NCI-H1092 treated with DMSO at 0.1 percent for 48 hours (cell line): ENCODE measurements at regions not wholly inside any gene's neighbourhood (a gene's known extent, or its start where the extent isn't known, plus 50 kb on each side); places are given as distances from the start of the nearest gene placed in this dataset.

Experiments
- DNase-seq: peaks from one replicate; lab custom pipeline; 2025; lab: John Stamatoyannopoulos, UW

DNA sequence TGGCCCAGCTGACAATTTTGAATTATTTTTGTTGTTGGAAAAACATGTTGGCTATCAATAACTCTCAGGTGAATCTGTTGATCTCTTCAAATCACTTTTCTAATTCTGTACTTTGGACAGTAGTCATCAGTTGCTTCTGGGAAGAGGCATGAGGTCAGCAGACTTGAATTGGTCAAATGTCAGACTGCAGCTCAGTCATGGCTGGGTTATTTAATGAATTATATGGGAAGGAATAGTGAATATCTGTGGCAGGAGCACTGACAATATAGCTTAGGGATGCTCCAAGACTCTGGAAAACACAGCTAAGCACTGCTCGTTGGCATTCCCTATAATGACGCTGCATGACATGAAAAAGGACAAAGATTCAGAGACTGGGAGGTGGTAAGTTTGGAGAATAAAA is 98.8 kb upstream of the GAP43 start:
- DNase-seq, result no peak

DNA sequence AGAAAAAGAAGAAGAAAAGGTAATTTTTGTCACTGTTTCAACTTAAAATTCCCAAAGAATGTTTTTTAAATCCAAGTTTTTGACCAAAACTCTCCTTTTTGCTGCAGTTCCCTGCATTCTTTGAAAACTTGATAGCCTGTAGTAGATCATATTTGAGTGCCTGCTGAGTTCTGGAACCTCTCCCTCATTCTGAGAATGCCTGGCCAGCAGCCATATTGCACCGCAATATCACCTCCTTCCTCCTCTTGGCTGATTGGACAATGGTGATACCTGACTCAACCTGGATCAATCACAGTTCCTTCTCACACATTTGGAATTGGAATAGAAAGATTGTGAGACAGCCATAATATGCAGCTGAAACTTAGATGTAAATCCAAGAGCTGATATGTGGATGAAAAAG is 97.6 kb upstream of the GAP43 start:
- DNase-seq, result no peak

DNA sequence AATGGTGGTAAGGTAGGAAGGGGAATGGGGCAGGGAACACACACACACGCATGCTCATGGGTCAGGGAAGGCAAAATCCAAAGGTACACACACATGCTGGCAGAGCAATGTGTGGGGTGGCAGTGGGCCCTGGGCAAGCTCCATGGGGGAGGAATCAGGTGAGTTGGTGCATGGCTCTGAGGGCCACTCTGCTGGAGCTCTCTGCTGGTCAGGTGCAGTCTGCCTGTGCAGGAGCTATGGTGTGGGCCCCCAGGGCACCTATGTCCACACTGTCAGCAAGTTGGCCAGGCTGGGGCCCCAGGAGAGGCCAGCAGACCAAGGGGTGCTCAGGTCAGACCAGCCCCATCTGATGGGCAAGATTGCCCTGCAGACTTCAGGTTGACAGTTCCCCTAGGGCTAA is 90.1 kb upstream of the GAP43 start:
- no peak for DNase-seq

DNA sequence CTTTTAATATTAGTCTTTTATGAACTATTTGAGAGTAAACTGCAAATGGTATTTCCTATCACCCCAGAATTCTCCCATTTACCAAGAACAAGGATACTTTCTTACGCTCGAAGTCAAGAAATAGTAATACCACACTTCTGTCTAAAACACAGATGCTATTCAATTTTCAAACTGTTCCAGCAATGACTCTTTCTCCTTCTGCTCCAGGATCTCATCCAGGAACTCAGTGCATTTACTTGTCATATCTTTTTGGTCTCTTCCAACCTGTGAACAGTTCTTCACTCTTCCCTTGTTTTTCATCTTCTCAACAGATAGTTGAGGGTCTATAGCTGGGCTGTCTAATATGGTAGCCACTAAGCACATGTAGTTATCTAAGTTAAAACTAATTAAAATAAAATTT is 87.1 kb upstream of the GAP43 start:
- no peak for DNase-seq

DNA sequence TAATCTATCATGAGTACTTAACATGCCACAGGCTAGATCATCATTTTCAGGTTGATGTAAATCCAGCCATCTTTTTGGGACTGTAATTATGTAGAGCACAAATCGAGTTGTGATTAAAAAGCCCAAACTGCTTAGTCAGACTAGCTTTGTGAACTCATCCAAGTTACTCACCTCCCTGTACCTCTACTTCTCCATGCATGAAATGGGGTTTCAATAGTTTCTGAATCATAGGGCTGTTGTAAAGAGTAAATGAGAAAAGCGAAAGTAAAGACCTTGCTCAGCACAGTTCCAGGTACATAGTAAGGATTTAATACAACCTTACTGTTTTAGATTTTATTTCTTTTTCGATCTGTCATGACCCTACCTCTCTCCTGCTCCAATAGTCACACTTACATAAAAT is 85.6 kb upstream of the GAP43 start:
- DNase-seq, result no peak

DNA sequence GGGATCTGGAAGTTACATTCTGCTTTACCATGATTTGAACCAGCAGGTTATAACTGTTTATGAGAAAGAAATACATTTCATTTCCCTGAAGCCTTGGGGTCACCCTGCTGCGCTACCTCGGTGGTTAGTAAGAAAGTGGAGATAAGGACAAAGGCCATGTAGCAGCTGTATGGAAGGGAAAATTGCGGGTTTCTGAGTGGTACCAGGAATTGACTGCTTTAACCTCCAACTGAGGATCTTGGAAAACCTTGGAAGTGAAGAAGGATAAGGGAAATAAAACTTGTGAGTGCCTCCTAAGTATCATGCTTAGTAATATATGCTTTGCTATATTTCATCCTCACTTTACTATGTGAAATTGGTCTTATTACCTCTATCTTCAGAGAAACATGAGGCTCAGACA is 76.1 kb upstream of the GAP43 start:
- DNase-seq, result no peak

DNA sequence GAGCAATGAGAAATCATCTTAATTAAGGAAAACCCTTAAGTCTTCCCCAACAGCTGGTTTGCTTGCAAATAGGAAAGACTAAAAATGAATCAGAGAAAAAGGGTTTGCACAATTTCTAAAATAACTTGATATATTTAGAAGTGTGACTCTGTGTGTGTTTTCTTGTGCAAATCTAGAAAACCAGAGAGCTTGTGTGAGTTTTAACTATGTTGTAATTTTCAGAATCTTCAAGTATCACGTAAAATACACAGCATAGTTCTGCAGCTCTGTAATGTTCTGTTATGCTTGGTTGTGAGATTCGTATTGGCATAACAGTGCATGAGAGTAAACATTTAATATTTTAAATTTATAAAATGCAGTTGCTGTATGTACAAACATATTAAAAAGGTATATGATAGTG is 74.7 kb upstream of the GAP43 start:
- no peak for DNase-seq

DNA sequence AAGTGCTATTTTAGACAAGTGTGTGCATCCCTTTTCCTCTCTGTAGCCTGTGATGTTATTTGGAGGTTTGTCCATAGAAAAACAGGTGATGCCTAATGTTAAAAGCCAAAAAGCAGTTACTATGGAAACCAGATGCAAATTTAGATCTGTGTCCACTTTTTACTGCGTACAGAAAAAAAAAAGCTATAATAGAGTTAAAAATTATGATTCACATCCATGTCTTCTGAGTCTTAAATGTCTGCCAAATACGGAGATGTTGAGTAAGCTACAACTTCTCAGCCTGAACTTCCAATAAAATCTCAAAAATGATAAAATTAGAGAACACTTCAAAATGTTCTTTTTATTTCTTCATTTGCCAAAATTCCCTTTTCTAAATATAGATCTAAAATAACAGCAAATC is 74.2 kb upstream of the GAP43 start:
- no peak for DNase-seq

DNA sequence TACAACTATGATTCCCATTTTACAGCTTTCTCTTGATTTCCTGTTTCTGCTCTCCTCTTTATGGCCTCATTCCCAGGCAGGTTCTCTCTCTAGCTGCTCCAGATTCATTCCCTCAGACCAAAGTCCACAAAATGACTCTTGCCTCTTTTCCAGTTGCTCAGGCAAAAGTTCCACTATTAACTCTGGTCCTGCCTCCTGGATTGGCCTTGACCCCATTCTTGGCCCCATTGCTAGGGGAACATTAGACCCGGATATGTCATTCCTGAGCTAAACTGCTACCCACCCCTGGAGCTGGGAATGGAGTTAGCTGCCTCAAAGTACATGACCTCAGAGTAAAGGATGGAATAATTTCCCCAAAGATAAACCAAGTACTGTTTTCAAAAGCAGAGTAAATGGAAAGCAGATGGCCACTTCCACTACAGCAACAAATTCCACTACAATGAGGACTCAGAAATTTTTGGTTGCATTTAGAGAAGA is 73.0 kb upstream of the GAP43 start:
- DNase-seq, result no peak

DNA sequence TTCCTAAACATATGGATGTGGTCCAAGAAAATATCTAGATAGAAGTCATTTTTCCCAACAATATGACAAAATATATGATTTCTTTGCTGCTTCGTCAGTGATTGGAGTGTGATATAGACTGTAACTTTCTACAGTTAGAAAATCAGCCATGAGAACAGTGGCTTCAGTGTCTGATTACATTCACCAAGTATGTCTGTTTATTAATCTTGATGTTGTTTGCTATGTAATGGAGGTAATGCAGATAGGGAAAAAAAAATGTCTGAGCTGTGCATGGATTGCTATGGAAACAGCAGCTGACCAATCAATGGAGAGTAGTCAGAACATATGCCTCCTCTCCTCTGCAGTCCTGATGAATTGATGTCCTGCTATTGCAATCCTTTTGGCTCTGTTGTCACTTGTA is 72.3 kb upstream of the GAP43 start:
- DNase-seq, result no peak

DNA sequence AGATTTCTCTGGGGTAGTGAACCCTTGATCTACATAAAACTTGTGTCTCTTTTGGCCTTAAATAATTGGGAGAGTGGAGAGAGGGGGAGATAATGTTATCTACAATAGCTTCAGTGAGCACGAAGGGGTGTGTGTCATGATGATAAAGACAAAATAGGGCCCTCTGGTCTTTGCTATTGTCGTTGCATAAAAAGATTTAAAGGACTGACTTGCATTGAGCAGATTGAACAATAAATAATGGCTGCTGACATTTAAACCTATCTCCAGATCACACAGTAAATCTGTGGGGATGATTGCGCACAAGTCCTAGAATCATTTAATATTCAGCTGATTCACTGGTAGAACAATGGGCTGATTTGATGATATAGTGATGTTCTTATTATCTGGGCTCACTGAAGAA is 71.3 kb upstream of the GAP43 start:
- no peak for DNase-seq

DNA sequence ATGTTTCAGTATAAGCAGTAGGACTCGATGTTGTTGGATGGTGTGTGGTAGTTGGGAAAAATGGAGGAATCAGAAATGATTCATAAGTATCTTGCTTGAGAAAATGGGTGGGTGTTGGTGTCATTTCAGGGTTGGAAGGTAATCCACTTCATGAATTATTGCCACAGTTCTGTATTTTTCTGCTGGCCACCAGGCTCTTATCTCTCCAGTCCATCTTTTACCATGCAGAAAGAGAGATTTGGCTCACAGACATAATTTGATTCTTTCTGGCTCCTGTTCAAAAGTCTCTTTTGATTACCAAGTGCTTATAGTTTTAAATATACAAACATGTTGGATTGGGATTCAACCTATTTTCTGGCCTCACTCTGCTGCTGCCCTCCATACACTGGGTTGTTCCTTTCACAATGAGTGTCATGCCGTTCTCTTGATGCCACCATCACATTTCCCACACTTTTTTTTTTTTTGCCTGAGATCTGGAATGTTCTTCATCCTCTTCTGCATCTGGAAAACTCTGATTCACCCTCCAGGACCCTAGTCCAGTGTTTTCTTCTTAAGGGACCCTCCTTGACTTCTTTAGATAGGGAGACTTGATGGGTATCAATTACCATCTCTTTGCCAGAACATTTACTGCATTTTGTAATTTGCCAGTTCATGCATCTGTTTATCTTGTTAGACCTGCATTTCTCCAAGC is 69.4 kb upstream of the GAP43 start:
- DNase-seq, result no peak

DNA sequence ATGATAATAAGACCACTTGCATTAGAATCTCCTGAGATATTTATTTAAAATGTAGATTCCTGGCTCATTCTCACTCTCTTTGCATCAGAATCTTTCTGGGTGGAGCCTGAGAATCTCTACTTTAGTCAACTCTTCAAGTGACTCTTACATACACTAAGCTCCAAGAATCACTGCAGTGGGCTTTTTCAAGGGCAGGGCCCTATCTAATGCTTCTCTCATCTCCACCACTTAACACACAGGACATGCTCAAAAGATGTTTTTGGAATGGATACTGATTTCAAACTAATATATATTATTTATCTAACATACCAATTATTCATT is 68.9 kb upstream of the GAP43 start:
- no peak for DNase-seq

DNA sequence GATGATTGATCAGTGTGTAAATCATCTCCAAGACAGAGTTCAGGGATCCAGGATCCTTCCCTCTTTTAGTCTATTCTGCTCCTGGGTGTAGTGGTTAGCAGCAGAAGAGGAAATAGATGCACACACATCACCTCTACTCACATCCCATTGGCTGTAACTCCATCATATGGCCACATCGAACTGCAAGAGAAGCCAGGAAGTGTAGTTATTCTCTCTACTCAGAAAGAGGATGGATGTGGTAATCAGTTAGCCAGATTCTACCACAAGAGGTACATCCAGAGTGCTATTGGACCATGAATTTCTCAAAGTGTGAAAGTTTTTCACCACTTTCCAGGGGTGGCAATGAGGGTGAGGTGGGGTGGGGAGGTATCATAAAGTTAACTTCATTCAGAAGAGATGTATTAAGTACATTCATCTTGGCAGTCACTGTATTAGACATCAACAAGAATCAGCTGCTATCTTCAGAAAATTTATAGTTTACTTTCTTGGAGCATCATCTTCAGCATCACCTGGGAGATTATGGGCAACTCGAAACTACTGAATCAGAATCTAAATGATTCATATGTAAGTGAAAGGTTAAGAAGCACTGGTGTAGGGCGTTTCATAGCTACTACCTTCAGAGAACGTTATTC is 60.6 kb upstream of the GAP43 start:
- no peak for DNase-seq

DNA sequence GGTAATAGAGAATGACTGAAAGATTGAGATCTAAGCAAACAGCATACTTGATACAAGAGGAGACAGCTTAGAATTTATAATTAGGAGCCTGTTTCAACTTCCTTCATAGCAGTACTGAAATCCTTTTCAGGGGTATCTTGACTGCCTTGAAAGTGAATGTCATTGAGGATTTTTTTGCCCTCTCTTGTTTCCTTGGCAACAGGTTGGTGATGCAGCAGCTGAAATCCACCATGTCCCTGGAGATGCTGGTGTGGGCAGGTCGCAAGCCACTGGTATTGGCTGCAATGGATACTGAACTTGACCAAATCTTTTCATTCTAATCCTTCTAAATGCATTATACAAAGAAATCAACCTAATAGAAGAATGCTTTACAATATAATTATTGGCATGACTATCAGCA is 59.3 kb upstream of the GAP43 start:
- DNase-seq, result no peak

DNA sequence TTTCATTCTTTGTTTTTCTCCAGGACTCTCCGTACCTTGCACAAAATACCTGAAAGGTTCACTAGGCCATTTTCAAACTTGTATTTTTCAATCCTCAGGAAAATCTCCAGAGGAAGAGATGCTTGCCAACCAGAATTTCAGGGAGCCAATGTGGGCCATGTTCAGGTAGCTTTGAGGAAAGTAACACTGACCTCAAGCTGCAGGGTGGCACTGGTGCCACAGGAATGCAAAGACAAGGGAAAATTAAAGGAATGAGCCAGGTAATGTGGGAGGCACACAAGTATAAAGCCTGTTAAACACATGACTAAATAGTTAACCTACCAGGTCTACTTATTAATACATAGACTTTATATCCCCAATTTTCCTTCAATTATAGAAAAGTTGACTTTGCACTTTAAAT is 51.9 kb upstream of the GAP43 start:
- DNase-seq, result no peak
